ENCODE measurements at regions not wholly inside any gene's neighbourhood (a gene's known extent, or its start where the extent isn't known, plus 50 kb on each side); places are given as distances from the start of the nearest gene placed in this dataset.

- TF ChIP-seq CTCF (IDR thresholded peaks at IDR 0.05) (no peak), ZFX (IDR thresholded peaks at IDR 0.05; ENCODE audit: borderline replicate concordance) (no peak)
Measured at GRCh38 chr10:91051829-91052228, 130.9 kb upstream of the ANKRD1 start.
